SK-N-SH (cell line): ENCODE measurements at regions not wholly inside any gene's neighbourhood (a gene's known extent, or its start where the extent isn't known, plus 50 kb on each side); places are given as distances from the start of the nearest gene placed in this dataset.

ENCODE experiments used
- CTCF ChIA-PET: fragments of 300-600, 350-600 bp; formaldehyde crosslinking; extraction: SDS; loops from one replicate; lab custom pipeline; 2021; lab: Yijun Ruan, JAX
- POLR2A ChIA-PET: fragments of 350-600 bp; sonication (Branson Sonifier 250); formaldehyde crosslinking; extraction: SDS; loops from one replicate; lab custom pipeline; 2020; ENCODE audit warnings: antibody characterized with exemption, inconsistent platforms; lab: Yijun Ruan, JAX
- DNase-seq: peaks from one replicate; pipeline ENCODE4 v3.0.0; 2012
- H2AFZ ChIP-seq: fragments of 200-600 bp; sonication (generic); 2 replicates; pipeline ENCODE4 v1.8.1; 2016; ENCODE audit warnings: antibody characterized with exemption, mild to moderate bottlenecking, low read depth
- H3F3A ChIP-seq: fragments of 200-600 bp; sonication (generic); replicated peaks from 2 replicates; pipeline ENCODE3; 2016; ENCODE audit warnings: antibody characterized with exemption, mild to moderate bottlenecking; ENCODE audit not compliant: insufficient read depth
- H3K27ac ChIP-seq, 2 experiments: fragments of 200-500 bp in 1 of 2; fragments of 200-600 bp in 1 of 2; sonication (Bioruptor generic) in 1 of 2; sonication (generic), shearing (Covaris generic) in 1 of 2; 2 replicates each; pipeline versions ENCODE4 v1.5.1 to v1.6.1; 2014 to 2016; ENCODE audit warnings: low read depth in 2 of 2, inconsistent platforms in 1 of 2, low read length in 1 of 2, mild to moderate bottlenecking in 1 of 2, mixed read lengths in 1 of 2
- H3K27me3 ChIP-seq: fragments of 200-600 bp; sonication (generic), shearing (Covaris generic); 2 replicates; pipeline ENCODE4 v1.6.1; 2016; ENCODE audit warnings: mixed run types; ENCODE audit not compliant: insufficient read depth
- H3K36me3 ChIP-seq, 2 experiments: fragments of 200-500 bp in 1 of 2; fragments of 200-600 bp in 1 of 2; sonication (Bioruptor generic) in 1 of 2; sonication (generic) in 1 of 2; replicated peaks in 1 of 2; 2 replicates each; pipeline versions ENCODE3 to v1.5.1; 2014 to 2016; ENCODE audit warnings: low read length in 1 of 2, mild to moderate bottlenecking in 1 of 2; ENCODE audit not compliant: insufficient read depth in 2 of 2, control insufficient read depth in 1 of 2
- H3K4me1 ChIP-seq, 2 experiments: fragments of 200-500 bp in 1 of 2; fragments of 200-600 bp in 1 of 2; sonication (Bioruptor generic) in 1 of 2; sonication (generic), shearing (Covaris generic) in 1 of 2; 2 replicates each; pipeline versions ENCODE4 v1.5.1 to v1.6.1; 2014 to 2016; ENCODE audit warnings: low read depth in 1 of 2, low read length in 1 of 2, mixed run types in 1 of 2; ENCODE audit not compliant: insufficient read depth in 2 of 2, control insufficient read depth in 1 of 2
- H3K4me2 ChIP-seq: fragments of 200-600 bp; sonication (generic), shearing (Covaris generic); 2 replicates; pipeline ENCODE4 v1.6.1; 2017; ENCODE audit warnings: mixed run types
- H3K4me3 ChIP-seq, 2 experiments: fragments of 200-500 bp in 1 of 2; fragments of 200-600 bp in 1 of 2; sonication (Bioruptor generic) in 1 of 2; sonication (generic), shearing (Covaris generic) in 1 of 2; 2 replicates each; pipeline versions ENCODE4 v1.5.1 to v1.8.1; 2014 to 2016; ENCODE audit warnings: low read depth in 2 of 2, inconsistent platforms in 1 of 2, low read length in 1 of 2, mild to moderate bottlenecking in 1 of 2, mixed read lengths in 1 of 2, moderate library complexity in 1 of 2
- H3K79me2 ChIP-seq: fragments of 200-600 bp; sonication (generic); 2 replicates; pipeline ENCODE4 v1.8.1; 2017; ENCODE audit warnings: mild to moderate bottlenecking; ENCODE audit not compliant: insufficient read depth
- H3K9ac ChIP-seq: fragments of 200-600 bp; sonication (generic); 2 replicates; pipeline ENCODE4 v1.6.1; 2017; ENCODE audit warnings: mixed run types
- H3K9me2 ChIP-seq: fragments of 200-600 bp; sonication (generic); 2 replicates; pipeline ENCODE4 v1.6.1; 2017; ENCODE audit warnings: mixed run types
- H3K9me3 ChIP-seq: fragments of 200-600 bp; sonication (generic); 2 replicates; pipeline ENCODE4 v1.6.1; 2017; ENCODE audit warnings: mixed run types, mild to moderate bottlenecking, moderate library complexity
- H4K20me1 ChIP-seq: fragments of 200-600 bp; sonication (generic); 2 replicates; pipeline ENCODE4 v1.6.1; 2017; ENCODE audit warnings: mild to moderate bottlenecking, mixed run types; ENCODE audit not compliant: insufficient read depth
- EP300 ChIP-seq, 2 experiments: IDR thresholded peaks; 2 replicates each; pipeline versions ENCODE4 v1.4.0 to v1.6.1; 2012; ENCODE audit warnings: borderline replicate concordance in 1 of 2, low read depth in 1 of 2, low read length in 1 of 2
- EZH2phosphoT487 ChIP-seq: fragments of 200-600 bp; sonication (generic); IDR thresholded peaks from 2 replicates; pipeline ENCODE4 v1.6.1; 2017; ENCODE audit warnings: low read depth, mixed run types, mild to moderate bottlenecking, antibody characterized with exemption, moderate library complexity, borderline replicate concordance
- GABPA ChIP-seq: IDR thresholded peaks from 2 replicates; pipeline ENCODE4 v1.4.0; 2012; ENCODE audit warnings: low read depth, mild to moderate bottlenecking
- GATA2 ChIP-seq: sonication (generic); formaldehyde crosslinking; IDR thresholded peaks from 2 replicates; pipeline ENCODE4 v1.5.0; 2020; ENCODE audit warnings: mild to moderate bottlenecking, missing genetic modification reagents
- NFIC ChIP-seq: IDR thresholded peaks from 2 replicates; pipeline ENCODE4 v1.4.0; 2012; ENCODE audit warnings: borderline replicate concordance
- RCOR1 ChIP-seq: fragments of 150-350 bp; IDR thresholded peaks from 2 replicates; pipeline ENCODE4 v1.6.1; 2017; ENCODE audit warnings: antibody characterized with exemption, low read length
- TAF1 ChIP-seq: IDR thresholded peaks from 2 replicates; pipeline ENCODE4 v1.6.1; 2012; ENCODE audit warnings: low read depth, mild to moderate bottlenecking, low read length, moderate library complexity, borderline replicate concordance
- TCF12 ChIP-seq: IDR thresholded peaks from 2 replicates; pipeline ENCODE4 v1.4.0; 2012
- TEAD4 ChIP-seq: IDR thresholded peaks from 2 replicates; pipeline ENCODE4 v1.4.0; 2012; ENCODE audit warnings: mild to moderate bottlenecking, borderline replicate concordance; ENCODE audit not compliant: insufficient read depth
- YY1 ChIP-seq: IDR thresholded peaks from 2 replicates; pipeline ENCODE4 v1.4.0; 2012; ENCODE audit warnings: low read depth, mild to moderate bottlenecking
- WGBS: methylation state at CpG from one replicate; pipeline ENCODE4 v1.1.6; 2017; ENCODE audit warnings: low lambda C conversion rate; 5-methylcytosine and 5-hydroxymethylcytosine counted together
- TF ChIP-seq, protein P1 (sequence below): IDR thresholded peaks from 2 replicates; pipeline ENCODE4 v1.6.1; 2012; ENCODE audit warnings: mild to moderate bottlenecking, low read depth, low read length, moderate library complexity
- TF ChIP-seq, protein P2 (sequence below): IDR thresholded peaks from 2 replicates; pipeline ENCODE4; 2012
- TF ChIP-seq, protein P3 (sequence below): fragments of 200-600 bp; sonication (generic); IDR thresholded peaks from 2 replicates; pipeline ENCODE4 v1.6.1; 2017; ENCODE audit warnings: antibody characterized with exemption, mild to moderate bottlenecking, moderate library complexity
- TF ChIP-seq, protein P4 (sequence below): IDR thresholded peaks from 2 replicates; pipeline ENCODE4 v1.4.0; 2012; ENCODE audit warnings: low read depth

DNA sequence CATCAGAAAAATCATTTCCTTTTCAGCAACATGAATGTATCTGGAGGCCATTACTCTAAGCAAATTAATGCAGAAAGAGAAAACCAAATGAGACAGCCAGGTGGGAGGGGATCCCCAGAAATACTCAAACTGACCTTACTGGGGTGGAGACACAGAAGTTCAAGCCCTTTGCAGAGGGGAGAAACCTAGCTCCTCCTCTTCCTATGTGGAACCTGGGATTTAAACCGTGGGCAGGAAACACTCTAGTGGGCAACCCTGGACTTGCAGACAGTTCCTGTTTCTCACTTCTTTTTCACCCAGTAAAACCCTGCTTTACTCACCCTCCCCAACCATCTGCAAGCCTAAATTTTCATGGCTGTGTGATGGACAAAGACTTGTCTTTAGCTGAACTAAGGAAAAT, 61.3 kb downstream of the SLITRK6 start:
- H3K4me1 ChIP-seq = no peaks in the 10 kb centered on the region
- H3K9me3 ChIP-seq = no peaks in the 10 kb centered on the region
- H3K9me2 ChIP-seq = no peaks in the 10 kb centered on the region
- ChIA-PET CTCF (interaction anchor here (1.2 kb wide), 2 partner anchors 11 to 185 kb away, joined by 3 to 4 read pairs; no protein-coding TSS in a partner anchor), POLR2A (no interaction called here)
- H3K36me3 ChIP-seq = no peaks in the 10 kb centered on the region
- peaks cover 3% of the 10 kb centered on the region for H3F3A ChIP-seq
- TF ChIP-seq, protein P1, sequence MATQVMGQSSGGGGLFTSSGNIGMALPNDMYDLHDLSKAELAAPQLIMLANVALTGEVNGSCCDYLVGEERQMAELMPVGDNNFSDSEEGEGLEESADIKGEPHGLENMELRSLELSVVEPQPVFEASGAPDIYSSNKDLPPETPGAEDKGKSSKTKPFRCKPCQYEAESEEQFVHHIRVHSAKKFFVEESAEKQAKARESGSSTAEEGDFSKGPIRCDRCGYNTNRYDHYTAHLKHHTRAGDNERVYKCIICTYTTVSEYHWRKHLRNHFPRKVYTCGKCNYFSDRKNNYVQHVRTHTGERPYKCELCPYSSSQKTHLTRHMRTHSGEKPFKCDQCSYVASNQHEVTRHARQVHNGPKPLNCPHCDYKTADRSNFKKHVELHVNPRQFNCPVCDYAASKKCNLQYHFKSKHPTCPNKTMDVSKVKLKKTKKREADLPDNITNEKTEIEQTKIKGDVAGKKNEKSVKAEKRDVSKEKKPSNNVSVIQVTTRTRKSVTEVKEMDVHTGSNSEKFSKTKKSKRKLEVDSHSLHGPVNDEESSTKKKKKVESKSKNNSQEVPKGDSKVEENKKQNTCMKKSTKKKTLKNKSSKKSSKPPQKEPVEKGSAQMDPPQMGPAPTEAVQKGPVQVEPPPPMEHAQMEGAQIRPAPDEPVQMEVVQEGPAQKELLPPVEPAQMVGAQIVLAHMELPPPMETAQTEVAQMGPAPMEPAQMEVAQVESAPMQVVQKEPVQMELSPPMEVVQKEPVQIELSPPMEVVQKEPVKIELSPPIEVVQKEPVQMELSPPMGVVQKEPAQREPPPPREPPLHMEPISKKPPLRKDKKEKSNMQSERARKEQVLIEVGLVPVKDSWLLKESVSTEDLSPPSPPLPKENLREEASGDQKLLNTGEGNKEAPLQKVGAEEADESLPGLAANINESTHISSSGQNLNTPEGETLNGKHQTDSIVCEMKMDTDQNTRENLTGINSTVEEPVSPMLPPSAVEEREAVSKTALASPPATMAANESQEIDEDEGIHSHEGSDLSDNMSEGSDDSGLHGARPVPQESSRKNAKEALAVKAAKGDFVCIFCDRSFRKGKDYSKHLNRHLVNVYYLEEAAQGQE = no peak
- TF ChIP-seq EZH2phosphoT487 (no peak), RCOR1 (no peak), YY1 (no peak), TCF12 (no peak), EP300 (IDR thresholded peaks at IDR 0.05; ENCODE audit: borderline replicate concordance in 1 of 2, low read depth in 1 of 2, low read length in 1 of 2) (no peak), NFIC (no peak), GATA2 (no peak), GABPA (no peak), TEAD4 (no peak), TAF1 (no peak)
- TF ChIP-seq, protein P2, sequence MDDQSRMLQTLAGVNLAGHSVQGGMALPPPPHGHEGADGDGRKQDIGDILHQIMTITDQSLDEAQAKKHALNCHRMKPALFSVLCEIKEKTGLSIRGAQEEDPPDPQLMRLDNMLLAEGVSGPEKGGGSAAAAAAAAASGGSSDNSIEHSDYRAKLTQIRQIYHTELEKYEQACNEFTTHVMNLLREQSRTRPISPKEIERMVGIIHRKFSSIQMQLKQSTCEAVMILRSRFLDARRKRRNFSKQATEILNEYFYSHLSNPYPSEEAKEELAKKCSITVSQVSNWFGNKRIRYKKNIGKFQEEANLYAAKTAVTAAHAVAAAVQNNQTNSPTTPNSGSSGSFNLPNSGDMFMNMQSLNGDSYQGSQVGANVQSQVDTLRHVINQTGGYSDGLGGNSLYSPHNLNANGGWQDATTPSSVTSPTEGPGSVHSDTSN = no peak
- TF ChIP-seq, protein P3, sequence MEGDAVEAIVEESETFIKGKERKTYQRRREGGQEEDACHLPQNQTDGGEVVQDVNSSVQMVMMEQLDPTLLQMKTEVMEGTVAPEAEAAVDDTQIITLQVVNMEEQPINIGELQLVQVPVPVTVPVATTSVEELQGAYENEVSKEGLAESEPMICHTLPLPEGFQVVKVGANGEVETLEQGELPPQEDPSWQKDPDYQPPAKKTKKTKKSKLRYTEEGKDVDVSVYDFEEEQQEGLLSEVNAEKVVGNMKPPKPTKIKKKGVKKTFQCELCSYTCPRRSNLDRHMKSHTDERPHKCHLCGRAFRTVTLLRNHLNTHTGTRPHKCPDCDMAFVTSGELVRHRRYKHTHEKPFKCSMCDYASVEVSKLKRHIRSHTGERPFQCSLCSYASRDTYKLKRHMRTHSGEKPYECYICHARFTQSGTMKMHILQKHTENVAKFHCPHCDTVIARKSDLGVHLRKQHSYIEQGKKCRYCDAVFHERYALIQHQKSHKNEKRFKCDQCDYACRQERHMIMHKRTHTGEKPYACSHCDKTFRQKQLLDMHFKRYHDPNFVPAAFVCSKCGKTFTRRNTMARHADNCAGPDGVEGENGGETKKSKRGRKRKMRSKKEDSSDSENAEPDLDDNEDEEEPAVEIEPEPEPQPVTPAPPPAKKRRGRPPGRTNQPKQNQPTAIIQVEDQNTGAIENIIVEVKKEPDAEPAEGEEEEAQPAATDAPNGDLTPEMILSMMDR = no peak; the same call in 1 of the 2 replicates
- TF ChIP-seq, protein P4, sequence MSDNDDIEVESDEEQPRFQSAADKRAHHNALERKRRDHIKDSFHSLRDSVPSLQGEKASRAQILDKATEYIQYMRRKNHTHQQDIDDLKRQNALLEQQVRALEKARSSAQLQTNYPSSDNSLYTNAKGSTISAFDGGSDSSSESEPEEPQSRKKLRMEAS = no peak
- H3K4me2 ChIP-seq = no peak overlapping the region
- no peak overlapping the region for H3K9ac ChIP-seq
- no peak for DNase-seq
- H3K27ac ChIP-seq = no peak overlapping the region
- no peak overlapping the region for H2AFZ ChIP-seq
- no peak overlapping the region for H3K4me3 ChIP-seq
- WGBS = 87% methylated on average over 1 of the region's 1 CpG
- H3K79me2 ChIP-seq = no peaks in the 10 kb centered on the region
- H4K20me1 ChIP-seq = no peaks in the 10 kb centered on the region
- H3K27me3 ChIP-seq = no peaks in the 10 kb centered on the region
